Endothelial cell of umbilical vein (primary cell): ENCODE measurements at regions not wholly inside any gene's neighbourhood (a gene's known extent, or its start where the extent isn't known, plus 50 kb on each side); places are given as distances from the start of the nearest gene placed in this dataset.

ENCODE experiments used
- CTCF ChIP-seq, 2 donors: IDR thresholded peaks; 1 replicate in 1 of 2; 2 replicates in 1 of 2; pipeline ENCODE4 v1.5.1; 2011; ENCODE audit warnings: low read length in 2 of 2, mild to moderate bottlenecking in 2 of 2, moderate library complexity in 2 of 2, control low read depth in 1 of 2, inconsistent platforms in 1 of 2, low read depth in 1 of 2; ENCODE audit not compliant: insufficient read depth in 1 of 2; ENCODE audit errors: extremely low read depth in 1 of 2
- JUN ChIP-seq: IDR thresholded peaks from 2 replicates; pipeline ENCODE4 v1.6.1; 2011; ENCODE audit warnings: borderline replicate concordance, low read depth; ENCODE audit not compliant: insufficient read length, insufficient read depth
- POLR2A ChIP-seq: IDR thresholded peaks from 2 replicates; pipeline ENCODE4 v1.6.1; 2012; ENCODE audit warnings: low read depth, mild to moderate bottlenecking, control low read depth, low read length

GRCh38 chrX:76076124-76076523, 96.7 kb upstream of the PBDC1 start:
- TF ChIP-seq POLR2A: no peak
- no peak for TF ChIP-seq JUN
- TF ChIP-seq CTCF (IDR thresholded peaks at IDR 0.05; ENCODE audit: extremely low read depth in 1 of 2, insufficient read depth in 1 of 2, low read depth in 1 of 2, low read length in 2 of 2): no peak
